ENCODE measurements at regions not wholly inside any gene's neighbourhood (a gene's known extent, or its start where the extent isn't known, plus 50 kb on each side); places are given as distances from the start of the nearest gene placed in this dataset.

GRCh38 chr4:20576861-20577260 is 123.4 kb upstream of the PACRGL start:
- Mint-ChIP-seq H3K4me3 (ENCODE audit: unreplicated experiment) (no peak overlapping the region), H3K4me1 (ENCODE audit: low read depth, unreplicated experiment) (peaks cover 16% of the 10 kb centered on the region), H3K27me3 (ENCODE audit: unreplicated experiment) (no peaks in the 10 kb centered on the region), H3K27ac (ENCODE audit: unreplicated experiment) (no peak overlapping the region), H3K36me3 (ENCODE audit: unreplicated experiment) (no peaks in the 10 kb centered on the region), H3K9me3 (ENCODE audit: unreplicated experiment) (no peaks in the 10 kb centered on the region)
- no peak for TF ChIP-seq CTCF (IDR thresholded peaks at IDR 0.05; ENCODE audit: partially characterized antibody, unreplicated experiment)
- no peak for DNase-seq

- DNase-seq = no peak
- Mint-ChIP-seq H3K9me3 (ENCODE audit: unreplicated experiment) (no peaks in the 10 kb centered on the region), H3K4me3 (ENCODE audit: unreplicated experiment) (no peak overlapping the region), H3K27me3 (ENCODE audit: unreplicated experiment) (no peaks in the 10 kb centered on the region), H3K4me1 (ENCODE audit: low read depth, unreplicated experiment) (peaks cover 16% of the 10 kb centered on the region), H3K36me3 (ENCODE audit: unreplicated experiment) (no peaks in the 10 kb centered on the region), H3K27ac (ENCODE audit: unreplicated experiment) (no peak overlapping the region)
- no peak for TF ChIP-seq CTCF (IDR thresholded peaks at IDR 0.05; ENCODE audit: partially characterized antibody, unreplicated experiment)
Measured at GRCh38 chr4:20577702-20578101, 122.6 kb upstream of the PACRGL start.

- Mint-ChIP-seq H3K27ac (ENCODE audit: unreplicated experiment) (no peak overlapping the region), H3K4me3 (ENCODE audit: unreplicated experiment) (no peak overlapping the region), H3K4me1 (ENCODE audit: low read depth, unreplicated experiment) (peaks cover 6% of the 10 kb centered on the region), H3K36me3 (ENCODE audit: unreplicated experiment) (no peaks in the 10 kb centered on the region), H3K27me3 (ENCODE audit: unreplicated experiment) (no peaks in the 10 kb centered on the region), H3K9me3 (ENCODE audit: unreplicated experiment) (no peaks in the 10 kb centered on the region)
- no peak for TF ChIP-seq CTCF (IDR thresholded peaks at IDR 0.05; ENCODE audit: partially characterized antibody, unreplicated experiment)
- DNase-seq = no peak
Measured at GRCh38 chr4:20580907-20581306, 119.4 kb upstream of the PACRGL start.

- DNase-seq = no peak
- TF ChIP-seq CTCF (IDR thresholded peaks at IDR 0.05; ENCODE audit: partially characterized antibody, unreplicated experiment) = no peak
- Mint-ChIP-seq H3K27ac (ENCODE audit: unreplicated experiment) (no peak overlapping the region), H3K4me1 (ENCODE audit: low read depth, unreplicated experiment) (no peaks in the 10 kb centered on the region), H3K27me3 (ENCODE audit: unreplicated experiment) (peaks cover 2% of the 10 kb centered on the region), H3K4me3 (ENCODE audit: unreplicated experiment) (no peak overlapping the region), H3K9me3 (ENCODE audit: unreplicated experiment) (no peaks in the 10 kb centered on the region), H3K36me3 (ENCODE audit: unreplicated experiment) (no peaks in the 10 kb centered on the region)
Measured at GRCh38 chr4:20589436-20589835, 110.8 kb upstream of the PACRGL start.

- H3K36me3 Mint-ChIP-seq (ENCODE audit: unreplicated experiment) = no peaks in the 10 kb centered on the region
- H3K4me3 Mint-ChIP-seq (ENCODE audit: unreplicated experiment) = no peak overlapping the region
- H3K4me1 Mint-ChIP-seq (ENCODE audit: low read depth, unreplicated experiment) = no peaks in the 10 kb centered on the region
Measured at GRCh38 chr4:20590849-20591248, 109.4 kb upstream of the PACRGL start.

More at GRCh38 chr4:20590849-20591248, 109.4 kb upstream of the PACRGL start:
- Mint-ChIP-seq H3K27ac (ENCODE audit: unreplicated experiment) (no peak overlapping the region), H3K27me3 (ENCODE audit: unreplicated experiment) (peaks cover 3% of the 10 kb centered on the region), H3K9me3 (ENCODE audit: unreplicated experiment) (no peaks in the 10 kb centered on the region)
- TF ChIP-seq CTCF (IDR thresholded peaks at IDR 0.05; ENCODE audit: partially characterized antibody, unreplicated experiment) = no peak
- DNase-seq = no peak

All from glutamatergic neuron (in vitro differentiated cells).